ENCODE measurements at regions not wholly inside any gene's neighbourhood (a gene's known extent, or its start where the extent isn't known, plus 50 kb on each side); places are given as distances from the start of the nearest gene placed in this dataset.
"Not testable (repeated sequence)": the region's sequence is repeated elsewhere in the genome, so short reads cannot be mapped to it uniquely, and the experiment has no call there.

DNA sequence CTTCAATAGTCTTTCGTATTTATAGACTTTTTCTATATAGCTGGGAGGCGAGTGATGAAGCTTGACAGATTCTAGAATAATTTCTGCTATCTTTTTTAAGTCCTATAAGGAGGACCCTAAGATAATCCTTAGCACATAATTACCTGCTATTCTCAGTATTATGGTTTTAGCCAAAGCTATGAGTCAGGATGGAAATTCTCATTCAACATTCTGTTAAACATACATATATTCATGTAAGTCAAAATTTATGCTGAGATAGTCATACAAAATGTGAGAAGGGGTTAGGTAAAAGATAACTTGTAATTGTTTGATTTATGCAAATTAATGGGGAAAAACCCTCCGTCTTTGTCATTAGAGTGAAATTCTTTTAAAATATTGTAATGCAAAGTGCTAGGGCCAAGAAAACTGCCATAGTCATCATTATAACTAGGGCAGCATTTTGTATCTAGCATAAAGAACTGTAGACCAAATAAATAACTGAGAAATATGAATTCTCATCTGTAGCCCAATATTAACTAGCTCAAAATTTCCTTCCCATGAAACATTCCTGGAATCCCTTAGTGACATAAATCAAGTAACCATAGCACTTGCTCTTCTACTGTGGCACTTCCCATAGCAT, 118.5 kb downstream of the MRPS30 start:
- Mint-ChIP-seq H3K27ac (no peak overlapping the region), H3K36me3 (peaks cover 0 to 3% of the 10 kb centered on the region in 2 donors), H3K9me3 (peaks cover 5 to 8% of the 10 kb centered on the region in 2 donors)
- DNase-seq (ENCODE audit: low spot score in 2 of 2): no peak
- no peak for ATAC-seq

DNA sequence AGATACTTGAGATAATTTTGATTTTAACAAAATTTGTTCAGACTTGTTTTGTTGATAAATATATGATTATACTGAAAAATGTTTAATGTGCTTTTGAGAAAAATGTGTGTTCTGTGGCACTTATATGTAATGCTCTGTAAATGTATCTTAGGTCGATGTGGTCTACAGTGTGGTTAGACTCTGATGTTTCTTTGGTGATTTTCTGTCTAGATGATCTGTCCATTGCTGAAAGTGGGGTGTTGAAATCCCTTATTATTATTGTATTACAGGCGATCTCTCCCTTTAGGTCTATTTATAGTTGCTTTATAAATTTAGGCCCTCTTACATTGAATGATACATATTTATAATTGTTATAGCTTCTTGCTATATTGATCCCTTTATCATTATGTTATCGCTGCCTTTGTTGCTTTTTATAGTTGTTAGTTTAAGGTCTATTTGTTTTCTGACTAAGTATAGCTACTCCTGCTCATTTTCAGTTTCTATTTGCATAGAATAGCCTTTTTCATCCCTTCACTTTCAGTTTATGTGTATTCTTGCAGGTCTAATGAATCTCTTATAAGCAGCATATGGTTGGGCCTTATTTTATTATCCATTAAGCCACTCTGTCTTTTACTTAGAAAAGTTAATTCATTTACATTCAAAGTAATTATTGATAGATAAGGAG, 124.3 kb downstream of the MRPS30 start:
- Mint-ChIP-seq H3K36me3 (peaks cover 0 to 6% of the 10 kb centered on the region in 2 donors), H3K27ac (no peak overlapping the region), H3K9me3 (peaks cover 8 to 10% of the 10 kb centered on the region in 2 donors)
- DNase-seq (ENCODE audit: low spot score in 2 of 2): no peak
- no peak for ATAC-seq

- no peak for DNase-seq (ENCODE audit: low spot score in 2 of 2)
- Mint-ChIP-seq H3K36me3 (peaks cover 0 to 6% of the 10 kb centered on the region in 2 donors), H3K27ac (no peak overlapping the region), H3K9me3 (peaks cover 8 to 10% of the 10 kb centered on the region in 2 donors)
- ATAC-seq: no peak
Observed at GRCh38 chr5:44933686-44934085, 124.9 kb downstream of the MRPS30 start.

DNA sequence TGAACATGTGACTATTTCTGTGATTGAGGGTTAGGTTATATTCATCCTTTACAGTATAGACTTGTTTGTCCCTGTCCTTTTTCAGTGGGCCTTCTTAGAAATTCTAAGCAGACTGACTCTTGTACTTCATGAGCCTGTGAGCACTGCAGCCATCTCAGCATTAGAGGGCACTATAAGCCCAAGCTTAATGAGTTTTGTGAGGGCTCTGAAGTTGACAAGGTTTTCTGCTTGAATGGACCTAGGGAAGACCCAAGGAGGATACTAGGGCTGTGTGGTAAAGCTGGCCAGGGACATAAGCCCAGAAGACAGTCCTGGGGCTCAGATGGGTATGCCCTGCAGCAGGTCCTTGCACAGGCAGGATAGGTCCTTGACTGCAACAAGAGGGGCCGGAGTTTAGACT, 126.5 kb downstream of the MRPS30 start:
- H3K27ac Mint-ChIP-seq: no peak overlapping the region
- DNase-seq (ENCODE audit: low spot score in 2 of 2) (no peak), ATAC-seq (no peak)
- peaks cover 11 to 12% of the 10 kb centered on the region in 2 donors for H3K9me3 Mint-ChIP-seq
- peaks cover 0 to 10% of the 10 kb centered on the region in 2 donors for H3K36me3 Mint-ChIP-seq

- ATAC-seq (no peak), DNase-seq (ENCODE audit: low spot score in 2 of 2) (no peak)
- Mint-ChIP-seq H3K36me3 (peaks cover 0 to 10% of the 10 kb centered on the region in 2 donors), H3K9me3 (peaks cover 11 to 12% of the 10 kb centered on the region in 2 donors), H3K27ac (no peak overlapping the region)
Observed at GRCh38 chr5:44935871-44936270, 127.1 kb downstream of the MRPS30 start.

GRCh38 chr5:44942524-44943001, 133.8 kb downstream of the MRPS30 start:
- Mint-ChIP-seq H3K27ac (no peak overlapping the region), H3K9me3 (peaks cover 4 to 5% of the 10 kb centered on the region in 2 donors), H3K36me3 (peaks cover 0 to 4% of the 10 kb centered on the region in 2 donors)
- ATAC-seq (no peak), DNase-seq (ENCODE audit: low spot score in 2 of 2) (no peak)

DNA sequence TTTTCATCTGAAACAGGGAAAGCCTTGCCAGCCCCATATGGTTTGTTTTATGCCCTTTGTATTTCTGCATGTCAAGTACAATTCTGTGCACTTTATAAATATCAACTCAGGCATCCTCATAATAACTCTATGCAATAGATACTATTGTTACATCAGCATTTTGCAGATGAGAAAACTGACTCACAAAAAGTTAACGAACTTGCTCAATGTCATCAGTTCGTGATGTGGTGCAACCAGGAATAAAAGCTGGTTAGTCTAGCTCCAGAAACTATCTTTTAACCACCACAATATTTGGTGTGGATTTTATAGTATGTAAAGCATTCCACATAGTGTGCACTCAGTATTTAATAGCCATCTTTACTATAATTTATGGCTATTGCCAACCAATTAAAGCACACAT, 134.9 kb downstream of the MRPS30 start:
- Mint-ChIP-seq H3K27ac (no peak overlapping the region), H3K36me3 (peaks cover 0 to 4% of the 10 kb centered on the region in 2 donors), H3K9me3 (peaks cover 4 to 5% of the 10 kb centered on the region in 2 donors)
- DNase-seq (ENCODE audit: low spot score in 2 of 2) (no peak), ATAC-seq (no peak)

DNA sequence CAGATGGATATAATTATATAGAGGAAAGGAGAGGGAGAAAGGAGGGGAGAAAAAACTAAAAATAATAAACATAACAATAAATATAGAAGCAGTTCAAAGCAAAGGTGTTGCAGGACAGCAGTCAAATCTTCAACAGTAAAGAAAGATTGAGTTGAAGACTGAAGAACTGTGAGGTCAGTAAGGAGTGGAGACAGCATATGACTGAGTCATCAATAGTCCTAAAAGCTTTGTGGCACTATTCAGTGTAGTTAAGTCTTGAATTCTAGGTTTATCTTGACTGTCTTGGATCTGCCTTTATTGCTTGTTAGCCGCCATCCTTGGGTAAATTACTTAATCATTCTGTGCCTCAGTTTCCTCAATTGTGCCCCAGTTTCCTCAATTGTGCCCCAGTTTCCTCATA, 137.0 kb downstream of the MRPS30 start:
- H3K9me3 Mint-ChIP-seq: no peaks in the 10 kb centered on the region
- no peaks in the 10 kb centered on the region for H3K36me3 Mint-ChIP-seq
- no peak for ATAC-seq
- H3K27ac Mint-ChIP-seq: no peak overlapping the region
- no peak for DNase-seq (ENCODE audit: low spot score in 2 of 2)

DNA sequence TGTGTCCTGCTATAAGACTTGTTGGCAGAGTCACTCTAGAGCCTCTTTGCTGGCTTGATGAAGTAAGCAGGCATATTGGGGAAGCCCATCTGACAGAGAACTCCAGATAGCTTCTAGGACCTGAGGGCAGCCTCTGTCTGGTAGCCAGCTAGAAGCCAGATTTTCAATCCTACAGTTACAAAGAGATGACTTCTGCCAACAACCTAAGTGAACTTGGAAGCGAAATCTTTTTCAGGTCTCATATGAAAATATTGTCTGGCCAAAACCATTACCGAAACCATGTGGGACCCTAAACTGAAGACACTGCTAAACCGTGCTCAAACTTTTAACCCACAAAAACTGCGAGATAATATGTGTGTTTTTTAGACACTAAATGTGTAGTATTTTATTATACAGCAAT, 140.9 kb downstream of the MRPS30 start:
- Mint-ChIP-seq H3K36me3 (no peaks in the 10 kb centered on the region), H3K27ac (no peak overlapping the region), H3K9me3 (no peaks in the 10 kb centered on the region)
- DNase-seq (ENCODE audit: low spot score in 2 of 2) (no peak), ATAC-seq (no peak)

GRCh38 chr5:44951371-44951770, 142.6 kb downstream of the MRPS30 start:
- Mint-ChIP-seq H3K27ac (no peak overlapping the region), H3K36me3 (no peaks in the 10 kb centered on the region), H3K9me3 (no peaks in the 10 kb centered on the region)
- no peak for ATAC-seq
- no peak for DNase-seq (ENCODE audit: low spot score in 2 of 2)

DNA sequence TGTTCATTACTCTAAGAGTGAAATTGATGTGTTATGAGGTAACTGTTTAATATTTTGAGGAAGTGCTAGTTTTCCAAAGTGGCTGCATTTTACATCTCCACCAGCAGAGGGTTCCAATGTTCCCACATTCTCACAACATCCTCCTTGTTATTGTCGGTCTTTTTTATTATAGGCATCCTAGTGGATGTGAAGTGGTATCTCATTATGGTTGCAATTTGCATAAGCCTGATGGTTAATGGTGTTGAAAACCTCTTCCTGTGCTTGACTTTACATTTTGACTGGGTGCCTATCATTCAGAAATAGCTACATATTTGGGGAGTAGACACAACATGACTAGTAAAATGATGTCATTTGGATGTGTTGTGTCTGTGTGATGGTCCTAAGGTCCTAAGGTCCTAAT, 143.6 kb downstream of the MRPS30 start:
- Mint-ChIP-seq H3K27ac (no peak overlapping the region), H3K36me3 (no peaks in the 10 kb centered on the region), H3K9me3 (no peaks in the 10 kb centered on the region)
- ATAC-seq (peak in 1 of 2 donors; percentile 47), DNase-seq (ENCODE audit: low spot score in 2 of 2) (no peak)

GRCh38 chr5:44953078-44953477, 144.3 kb downstream of the MRPS30 start:
- H3K36me3 Mint-ChIP-seq: no peaks in the 10 kb centered on the region
- DNase-seq (ENCODE audit: low spot score in 2 of 2) (no peak), ATAC-seq (peak in 1 of 2 donors; percentile 56)
- no peaks in the 10 kb centered on the region for H3K9me3 Mint-ChIP-seq
- H3K27ac Mint-ChIP-seq: no peak overlapping the region

- H3K9me3 Mint-ChIP-seq: peaks cover 8 to 13% of the 10 kb centered on the region in 2 donors
Observed at GRCh38 chr5:44958943-44959454, 150.3 kb downstream of the MRPS30 start.

DNA sequence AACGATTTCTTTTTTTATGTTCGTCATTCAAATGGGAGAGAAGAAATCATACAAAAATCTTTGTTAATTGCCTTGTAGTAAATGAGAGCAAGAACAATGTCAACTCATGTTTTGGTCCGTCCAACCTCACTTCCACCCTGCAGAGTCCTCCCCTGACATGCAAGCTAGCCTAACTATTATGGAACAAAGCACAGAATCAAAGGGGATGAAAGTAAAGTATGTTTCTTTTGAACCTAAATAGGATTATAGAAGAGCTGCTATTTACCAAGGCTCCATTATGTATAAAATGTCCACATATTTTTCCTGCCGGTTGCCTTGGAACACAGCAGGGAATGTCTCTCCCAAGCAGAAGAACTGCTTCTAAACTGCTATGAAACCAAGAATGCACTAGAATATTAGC, 161.1 kb downstream of the MRPS30 start:
- Mint-ChIP-seq H3K27ac (no peak overlapping the region), H3K36me3 (no peaks in the 10 kb centered on the region), H3K9me3 (peaks cover 9 to 16% of the 10 kb centered on the region in 2 donors)
- DNase-seq (ENCODE audit: low spot score in 2 of 2) (no peak), ATAC-seq (no peak)

More at GRCh38 chr5:44958943-44959454, 150.3 kb downstream of the MRPS30 start:
- H3K27ac Mint-ChIP-seq; H3K36me3 Mint-ChIP-seq; DNase-seq (ENCODE audit: low spot score in 2 of 2); ATAC-seq: not testable (repeated sequence)

GRCh38 chr5:44970963-44971362, 162.2 kb downstream of the MRPS30 start:
- H3K27ac Mint-ChIP-seq; ATAC-seq; DNase-seq (ENCODE audit: low spot score in 2 of 2); H3K36me3 Mint-ChIP-seq: not testable (repeated sequence)
- peaks cover 9 to 16% of the 10 kb centered on the region in 2 donors for H3K9me3 Mint-ChIP-seq

GRCh38 chr5:44974813-44975212, 166.1 kb downstream of the MRPS30 start:
- peaks cover 6 to 20% of the 10 kb centered on the region in 2 donors for H3K9me3 Mint-ChIP-seq
- DNase-seq (ENCODE audit: low spot score in 2 of 2) (no peak), ATAC-seq (no peak)
- H3K27ac Mint-ChIP-seq: no peak overlapping the region
- H3K36me3 Mint-ChIP-seq: peaks cover 0 to 10% of the 10 kb centered on the region in 2 donors

GRCh38 chr5:44981708-44982107, 173.0 kb downstream of the MRPS30 start:
- ATAC-seq: no peak
- DNase-seq (ENCODE audit: low spot score in 2 of 2): no peak
- H3K36me3 Mint-ChIP-seq: peaks cover 7 to 37% of the 10 kb centered on the region in 2 donors
- peaks cover 36 to 47% of the 10 kb centered on the region in 2 donors for H3K9me3 Mint-ChIP-seq
- H3K27ac Mint-ChIP-seq: no peak overlapping the region
